SJSA1 (cell line): ENCODE measurements at regions not wholly inside any gene's neighbourhood (a gene's known extent, or its start where the extent isn't known, plus 50 kb on each side); places are given as distances from the start of the nearest gene placed in this dataset.
"Not testable (repeated sequence)": the region's sequence is repeated elsewhere in the genome, so short reads cannot be mapped to it uniquely, and the experiment has no call there.

Source experiments
- DNase-seq, 2 experiments: peaks; one replicate each; pipeline ENCODE4 v3.0.0-alpha.2; 2015 to 2020; ENCODE audit warnings: low spot score in 2 of 2, low read depth in 1 of 2
- H3K27ac ChIP-seq: fragments of 250-450 bp; sonication (Bioruptor Pico); 2 replicates; pipeline ENCODE4 v1.5.1; 2020; ENCODE audit warnings: mild to moderate bottlenecking, moderate library complexity
- H3K27me3 ChIP-seq: fragments of 250-450 bp; sonication (Bioruptor Pico); replicated peaks from 2 replicates; pipeline ENCODE4 v1.5.1; 2020; ENCODE audit warnings: mild to moderate bottlenecking, moderate library complexity
- H3K36me3 ChIP-seq: fragments of 250-450 bp; sonication (Bioruptor Pico); 2 replicates; pipeline ENCODE4 v1.5.1; 2020; ENCODE audit warnings: mild to moderate bottlenecking
- H3K4me1 ChIP-seq: fragments of 250-450 bp; sonication (Bioruptor Pico); replicated peaks from 2 replicates; pipeline ENCODE4 v1.6.1; 2021; ENCODE audit warnings: mild to moderate bottlenecking
- H3K4me3 ChIP-seq: fragments of 250-450 bp; sonication (Bioruptor Pico); 2 replicates; pipeline ENCODE4 v1.5.1; 2020; ENCODE audit warnings: mild to moderate bottlenecking
- H3K9me3 ChIP-seq: fragments of 250-450 bp; sonication (Bioruptor Pico); replicated peaks from 2 replicates; pipeline ENCODE4 v1.5.1; 2020; ENCODE audit warnings: mild to moderate bottlenecking

GRCh38 chr6:85865420-85866369, 223.0 kb upstream of the SYNCRIP start:
- no peaks in the 10 kb centered on the region for H3K36me3 ChIP-seq
- H3K4me3 ChIP-seq: peak overlapping the region; percentile 37
- no peaks in the 10 kb centered on the region for H3K9me3 ChIP-seq
- H3K27ac ChIP-seq: peak overlapping the region; percentile 49
- peaks cover 17% of the 10 kb centered on the region for H3K4me1 ChIP-seq
- DNase-seq: peak; percentile 58 to 80
- no peaks in the 10 kb centered on the region for H3K27me3 ChIP-seq

DNA sequence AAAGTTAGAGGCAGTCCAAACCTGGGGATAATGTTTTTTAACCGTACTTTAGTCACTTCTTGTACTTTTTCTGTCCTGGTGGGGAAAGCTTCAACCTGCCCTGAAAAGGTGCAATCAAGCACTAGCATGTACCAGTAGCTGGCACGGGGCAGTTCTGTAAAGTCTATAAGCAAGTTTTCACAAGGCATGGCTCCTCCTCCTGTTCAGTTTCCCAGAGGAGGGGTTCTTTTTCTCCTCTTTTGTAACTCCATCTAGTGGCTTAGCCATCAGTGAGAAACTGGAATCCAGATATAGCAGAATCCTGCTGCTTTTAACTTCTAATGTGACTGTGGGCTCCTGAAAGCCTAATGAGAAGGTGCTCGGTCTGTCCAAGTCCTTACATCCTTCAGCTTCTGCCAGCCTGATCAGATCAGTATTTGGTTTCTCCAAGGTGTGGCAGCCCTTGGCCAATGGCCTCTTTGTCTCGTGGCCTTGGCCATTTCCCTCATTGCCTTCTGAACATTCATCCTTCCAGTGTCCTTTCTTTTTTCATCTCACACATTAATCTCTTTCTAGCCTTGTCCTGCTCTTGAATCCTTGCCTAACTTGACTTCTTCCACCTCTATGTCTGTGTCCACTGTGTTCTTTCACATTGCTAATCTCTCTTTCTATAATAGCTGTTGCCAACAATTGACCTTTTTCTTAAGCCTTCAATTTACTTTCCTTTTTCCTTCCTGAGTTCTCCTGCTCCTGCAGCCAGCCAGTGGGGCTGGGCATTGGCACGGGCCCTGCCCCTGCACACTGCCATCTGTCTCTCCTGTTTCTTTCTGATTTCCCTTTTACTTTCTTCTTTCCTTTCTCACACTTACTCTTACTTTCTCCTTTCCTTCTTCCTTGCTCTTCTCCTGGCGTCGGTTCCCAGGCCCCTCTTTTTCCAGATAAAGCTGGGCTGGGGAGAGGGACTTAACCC, 222.0 kb upstream of the SYNCRIP start:
- H3K27ac ChIP-seq: no peak overlapping the region

DNA sequence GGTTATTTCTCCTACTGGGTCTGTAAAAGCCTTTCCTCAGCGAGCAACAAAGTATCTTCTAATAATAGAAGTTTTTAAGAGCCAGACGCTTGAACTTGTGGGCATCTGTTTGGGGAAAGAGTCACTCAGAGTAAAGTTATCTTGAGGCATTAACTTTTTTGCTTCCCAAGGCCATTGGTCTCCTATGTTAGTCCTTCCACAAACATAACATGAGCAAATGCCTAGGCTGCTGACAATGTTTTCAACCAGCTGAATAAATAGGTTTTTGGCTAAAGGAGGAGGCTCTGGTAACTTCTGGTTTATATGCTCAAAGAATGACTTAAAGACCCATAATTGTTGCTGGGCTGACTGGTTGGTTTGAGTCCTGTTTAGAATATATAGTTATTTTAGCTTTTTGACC, 213.5 kb upstream of the SYNCRIP start:
- Histone ChIP-seq H3K27ac (no peak overlapping the region), H3K4me3 (no peak overlapping the region), H3K27me3 (no peaks in the 10 kb centered on the region), H3K9me3 (no peaks in the 10 kb centered on the region), H3K36me3 (no peaks in the 10 kb centered on the region), H3K4me1 (no peaks in the 10 kb centered on the region)
- no peak for DNase-seq

More for the DNA sequence above, 222.0 kb upstream of the SYNCRIP start:
- no peaks in the 10 kb centered on the region for H3K27me3 ChIP-seq
- no peaks in the 10 kb centered on the region for H3K36me3 ChIP-seq
- DNase-seq: peak in 1 of 2 experiments; percentile 11
- no peaks in the 10 kb centered on the region for H3K9me3 ChIP-seq
- H3K4me1 ChIP-seq: peaks cover 17% of the 10 kb centered on the region
- no peak overlapping the region for H3K4me3 ChIP-seq

DNA sequence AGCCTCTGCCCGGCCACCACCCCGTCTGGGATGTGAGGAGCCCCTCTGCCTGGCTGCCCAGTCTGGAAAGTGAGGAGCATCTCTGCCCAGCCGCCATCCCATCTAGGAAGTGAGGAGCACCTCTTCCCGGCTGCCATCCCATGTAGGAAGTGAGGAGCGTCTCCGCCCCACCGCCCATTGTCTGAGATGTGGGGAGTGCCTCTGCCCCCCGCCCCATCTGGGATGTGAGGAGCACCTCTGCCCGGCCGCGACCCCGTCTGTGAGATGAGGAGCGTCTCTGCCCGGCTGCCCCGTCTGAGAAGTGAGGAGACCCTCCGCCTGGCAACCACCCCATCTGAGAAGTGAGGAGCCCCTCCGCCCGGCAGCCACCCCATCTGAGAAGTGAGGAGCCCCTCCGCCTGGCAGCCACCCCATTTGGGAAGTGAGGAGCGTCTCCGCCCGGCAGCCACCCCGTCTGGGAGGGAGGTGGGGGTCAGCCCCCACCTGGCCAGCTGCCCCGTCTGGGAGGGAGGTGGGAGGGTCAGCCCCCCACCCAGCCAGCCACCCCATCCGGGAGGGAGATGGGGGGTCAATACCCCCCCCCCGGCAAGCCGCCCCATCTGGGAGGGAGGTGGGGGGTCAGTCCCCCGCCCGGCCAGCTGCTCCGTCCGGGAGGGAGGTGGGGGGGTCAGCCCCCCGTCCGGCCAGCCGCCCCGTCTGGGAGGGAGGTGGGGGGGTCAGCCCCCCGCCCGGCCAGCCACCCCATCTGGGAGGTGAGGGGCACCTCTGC, 195.8 kb upstream of the SYNCRIP start:
- not testable (repeated sequence) for DNase-seq, H3K27me3 ChIP-seq, H3K4me3 ChIP-seq, H3K27ac ChIP-seq, H3K36me3 ChIP-seq, H3K9me3 ChIP-seq, H3K4me1 ChIP-seq

DNA sequence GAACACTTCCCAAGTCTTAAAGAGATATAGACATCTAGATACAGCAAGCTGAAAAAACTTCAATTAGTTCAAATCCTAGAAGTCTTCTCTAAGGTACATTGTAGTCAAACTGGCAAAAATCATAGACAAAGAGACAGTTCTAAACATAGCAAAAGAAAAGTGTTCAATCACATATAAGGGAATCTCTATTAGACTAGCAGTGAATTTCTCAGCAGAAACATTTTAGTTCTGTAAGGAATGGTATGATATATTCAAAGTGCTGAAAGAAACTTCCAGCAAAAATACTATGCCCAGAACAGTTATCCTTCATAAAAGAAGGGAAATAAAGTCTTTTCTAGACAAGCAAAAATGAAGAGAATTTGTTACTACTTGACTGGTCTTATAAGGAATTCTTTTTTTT, 186.3 kb upstream of the SYNCRIP start:
- DNase-seq: no peak
- Histone ChIP-seq H3K4me3 (no peak overlapping the region), H3K9me3 (no peaks in the 10 kb centered on the region), H3K27me3 (no peaks in the 10 kb centered on the region), H3K4me1 (no peaks in the 10 kb centered on the region), H3K36me3 (no peaks in the 10 kb centered on the region), H3K27ac (no peak overlapping the region)

GRCh38 chr6:85826997-85827396, 184.3 kb upstream of the SYNCRIP start:
- Histone ChIP-seq H3K27ac (no peak overlapping the region), H3K4me1 (no peaks in the 10 kb centered on the region), H3K36me3 (no peaks in the 10 kb centered on the region), H3K27me3 (no peaks in the 10 kb centered on the region), H3K9me3 (no peaks in the 10 kb centered on the region), H3K4me3 (no peak overlapping the region)
- no peak for DNase-seq

GRCh38 chr6:85824329-85824728, 181.6 kb upstream of the SYNCRIP start:
- Histone ChIP-seq H3K27me3 (no peaks in the 10 kb centered on the region), H3K36me3 (no peaks in the 10 kb centered on the region), H3K4me1 (no peaks in the 10 kb centered on the region), H3K4me3 (no peak overlapping the region), H3K9me3 (no peaks in the 10 kb centered on the region), H3K27ac (no peak overlapping the region)
- DNase-seq: no peak

- H3K4me3 ChIP-seq: no peak overlapping the region
These were observed 167.9 kb upstream of the SYNCRIP start for GRCh38 chr6:85810558-85810957.

GRCh38 chr6:85803721-85804120, 161.0 kb upstream of the SYNCRIP start:
- H3K27me3 ChIP-seq: no peaks in the 10 kb centered on the region
- no peaks in the 10 kb centered on the region for H3K36me3 ChIP-seq
- peaks cover 7% of the 10 kb centered on the region for H3K4me1 ChIP-seq
- DNase-seq: no peak
- H3K9me3 ChIP-seq: no peaks in the 10 kb centered on the region
- H3K27ac ChIP-seq: no peak overlapping the region
- H3K4me3 ChIP-seq: no peak overlapping the region

More at GRCh38 chr6:85810558-85810957, 167.9 kb upstream of the SYNCRIP start:
- DNase-seq: no peak
- H3K4me1 ChIP-seq: no peaks in the 10 kb centered on the region
- no peaks in the 10 kb centered on the region for H3K36me3 ChIP-seq
- no peaks in the 10 kb centered on the region for H3K9me3 ChIP-seq
- H3K27ac ChIP-seq: no peak overlapping the region
- 0 out of 2 replicates have a peak, but pooled peaks cover 3% of the 10 kb centered on the region for H3K27me3 ChIP-seq

GRCh38 chr6:85802162-85802561, 159.5 kb upstream of the SYNCRIP start:
- no peak overlapping the region for H3K4me3 ChIP-seq
- H3K27ac ChIP-seq: no peak overlapping the region
- no peaks in the 10 kb centered on the region for H3K27me3 ChIP-seq
- peaks cover 7% of the 10 kb centered on the region for H3K4me1 ChIP-seq
- DNase-seq: no peak
- no peaks in the 10 kb centered on the region for H3K9me3 ChIP-seq
- no peaks in the 10 kb centered on the region for H3K36me3 ChIP-seq

- H3K9me3 ChIP-seq: no peaks in the 10 kb centered on the region
- no peak for DNase-seq
- peaks cover 7% of the 10 kb centered on the region for H3K4me1 ChIP-seq
- H3K27me3 ChIP-seq: no peaks in the 10 kb centered on the region
- no peak overlapping the region for H3K4me3 ChIP-seq
- no peak overlapping the region for H3K27ac ChIP-seq
- no peaks in the 10 kb centered on the region for H3K36me3 ChIP-seq
These were observed 156.4 kb upstream of the SYNCRIP start for GRCh38 chr6:85798931-85799652.

GRCh38 chr6:85797993-85798392, 155.3 kb upstream of the SYNCRIP start:
- Histone ChIP-seq H3K9me3 (no peaks in the 10 kb centered on the region), H3K4me1 (peaks cover 7% of the 10 kb centered on the region), H3K27ac (no peak overlapping the region), H3K36me3 (no peaks in the 10 kb centered on the region), H3K27me3 (no peaks in the 10 kb centered on the region), H3K4me3 (no peak overlapping the region)
- no peak for DNase-seq

GRCh38 chr6:85795945-85796344, 153.3 kb upstream of the SYNCRIP start:
- H3K36me3 ChIP-seq: no peaks in the 10 kb centered on the region
- H3K4me3 ChIP-seq: no peak overlapping the region
- H3K27ac ChIP-seq: no peak overlapping the region
- no peak for DNase-seq
- no peaks in the 10 kb centered on the region for H3K9me3 ChIP-seq
- no peaks in the 10 kb centered on the region for H3K4me1 ChIP-seq
- no peaks in the 10 kb centered on the region for H3K27me3 ChIP-seq
